ENCODE measurements at regions not wholly inside any gene's neighbourhood (a gene's known extent, or its start where the extent isn't known, plus 50 kb on each side); places are given as distances from the start of the nearest gene placed in this dataset.

- TF ChIP-seq, protein P1, sequence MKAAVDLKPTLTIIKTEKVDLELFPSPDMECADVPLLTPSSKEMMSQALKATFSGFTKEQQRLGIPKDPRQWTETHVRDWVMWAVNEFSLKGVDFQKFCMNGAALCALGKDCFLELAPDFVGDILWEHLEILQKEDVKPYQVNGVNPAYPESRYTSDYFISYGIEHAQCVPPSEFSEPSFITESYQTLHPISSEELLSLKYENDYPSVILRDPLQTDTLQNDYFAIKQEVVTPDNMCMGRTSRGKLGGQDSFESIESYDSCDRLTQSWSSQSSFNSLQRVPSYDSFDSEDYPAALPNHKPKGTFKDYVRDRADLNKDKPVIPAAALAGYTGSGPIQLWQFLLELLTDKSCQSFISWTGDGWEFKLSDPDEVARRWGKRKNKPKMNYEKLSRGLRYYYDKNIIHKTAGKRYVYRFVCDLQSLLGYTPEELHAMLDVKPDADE (IDR thresholded peaks at IDR 0.05): no peak
- TF ChIP-seq EZH2phosphoT487 (IDR thresholded peaks at IDR 0.05; ENCODE audit: unreplicated experiment) (no peak), CTCF (conservative IDR thresholded peaks at IDR 0.05; ENCODE audit: low read depth in 2 of 2) (no peak)
- no peak overlapping the region for H3K4me2 ChIP-seq
- H3K4me3 ChIP-seq: no peak overlapping the region
- peaks cover 4% of the 10 kb centered on the region; the same call in 2 of the 3 replicates for H3K4me1 Mint-ChIP-seq
- H3K4me1 ChIP-seq (ENCODE audit: insufficient read depth): no peaks in the 10 kb centered on the region
- H3K36me3 Mint-ChIP-seq (ENCODE audit: low read depth): no peaks in the 10 kb centered on the region
- peak overlapping the region; percentile 3; the same call in 1 of the 2 replicates for H2AFZ ChIP-seq
- H3K27me3 Mint-ChIP-seq (ENCODE audit: insufficient read depth, low read depth, poor library complexity): no peaks in the 10 kb centered on the region
- no peaks in the 10 kb centered on the region for H3K9me3 Mint-ChIP-seq
- H3K27ac ChIP-seq (ENCODE audit: low read depth): no peak overlapping the region
- no peak for DNase-seq (ENCODE audit: low spot score)
- no peaks in the 10 kb centered on the region for H3F3A ChIP-seq (replicated peaks; ENCODE audit: low read depth)
- no peaks in the 10 kb centered on the region for H3K79me2 ChIP-seq (replicated peaks; ENCODE audit: insufficient read depth)
- ATAC-seq: no peak
- no peak overlapping the region for H3K4me3 Mint-ChIP-seq
- no peaks in the 10 kb centered on the region for H3K9me2 ChIP-seq (ENCODE audit: insufficient read depth)
- no peaks in the 10 kb centered on the region for H3K36me3 ChIP-seq (ENCODE audit: insufficient read depth)
- H3K27ac Mint-ChIP-seq: no peak overlapping the region
- no peaks in the 10 kb centered on the region for H3K27me3 ChIP-seq (ENCODE audit: insufficient read depth)
- H4K20me1 ChIP-seq (replicated peaks; ENCODE audit: insufficient read depth): no peaks in the 10 kb centered on the region
These were observed 388.9 kb upstream of the KLF12 start for GRCh38 chr13:74523057-74523456.

- Mint-ChIP-seq H3K4me1 (no peaks in the 10 kb centered on the region), H3K27me3 (ENCODE audit: insufficient read depth, low read depth, poor library complexity) (peaks cover 1% of the 10 kb centered on the region), H3K9me3 (no peaks in the 10 kb centered on the region), H3K36me3 (ENCODE audit: low read depth) (no peaks in the 10 kb centered on the region), H3K4me3 (no peak overlapping the region), H3K27ac (peak overlapping the region; percentile 11; the same call in 1 of the 2 replicates)
- no peak for DNase-seq (ENCODE audit: low spot score)
- Histone ChIP-seq H3K9me2 (ENCODE audit: insufficient read depth) (no peaks in the 10 kb centered on the region), H4K20me1 (replicated peaks; ENCODE audit: insufficient read depth) (no peaks in the 10 kb centered on the region), H3K79me2 (replicated peaks; ENCODE audit: insufficient read depth) (no peaks in the 10 kb centered on the region), H3K27ac (ENCODE audit: low read depth) (no peak overlapping the region), H3K4me1 (ENCODE audit: insufficient read depth) (no peaks in the 10 kb centered on the region), H3K36me3 (ENCODE audit: insufficient read depth) (no peaks in the 10 kb centered on the region), H3F3A (replicated peaks; ENCODE audit: low read depth) (no peaks in the 10 kb centered on the region), H2AFZ (no peak overlapping the region), H3K4me2 (no peak overlapping the region), H3K27me3 (ENCODE audit: insufficient read depth) (no peaks in the 10 kb centered on the region), H3K4me3 (no peak overlapping the region)
- ATAC-seq: no peak
- TF ChIP-seq, protein P1 (IDR thresholded peaks at IDR 0.05): no peak
- TF ChIP-seq ZNF114 (CRISPR knock-in tag; IDR thresholded peaks at IDR 0.05): no peak
- no peak for TF ChIP-seq POLR2AphosphoS5 (IDR thresholded peaks at IDR 0.05; ENCODE audit: low read depth)
- no peak for TF ChIP-seq ZNF331 (CRISPR knock-in tag; IDR thresholded peaks at IDR 0.05; ENCODE audit: low read depth)
- TF ChIP-seq, protein P2, sequence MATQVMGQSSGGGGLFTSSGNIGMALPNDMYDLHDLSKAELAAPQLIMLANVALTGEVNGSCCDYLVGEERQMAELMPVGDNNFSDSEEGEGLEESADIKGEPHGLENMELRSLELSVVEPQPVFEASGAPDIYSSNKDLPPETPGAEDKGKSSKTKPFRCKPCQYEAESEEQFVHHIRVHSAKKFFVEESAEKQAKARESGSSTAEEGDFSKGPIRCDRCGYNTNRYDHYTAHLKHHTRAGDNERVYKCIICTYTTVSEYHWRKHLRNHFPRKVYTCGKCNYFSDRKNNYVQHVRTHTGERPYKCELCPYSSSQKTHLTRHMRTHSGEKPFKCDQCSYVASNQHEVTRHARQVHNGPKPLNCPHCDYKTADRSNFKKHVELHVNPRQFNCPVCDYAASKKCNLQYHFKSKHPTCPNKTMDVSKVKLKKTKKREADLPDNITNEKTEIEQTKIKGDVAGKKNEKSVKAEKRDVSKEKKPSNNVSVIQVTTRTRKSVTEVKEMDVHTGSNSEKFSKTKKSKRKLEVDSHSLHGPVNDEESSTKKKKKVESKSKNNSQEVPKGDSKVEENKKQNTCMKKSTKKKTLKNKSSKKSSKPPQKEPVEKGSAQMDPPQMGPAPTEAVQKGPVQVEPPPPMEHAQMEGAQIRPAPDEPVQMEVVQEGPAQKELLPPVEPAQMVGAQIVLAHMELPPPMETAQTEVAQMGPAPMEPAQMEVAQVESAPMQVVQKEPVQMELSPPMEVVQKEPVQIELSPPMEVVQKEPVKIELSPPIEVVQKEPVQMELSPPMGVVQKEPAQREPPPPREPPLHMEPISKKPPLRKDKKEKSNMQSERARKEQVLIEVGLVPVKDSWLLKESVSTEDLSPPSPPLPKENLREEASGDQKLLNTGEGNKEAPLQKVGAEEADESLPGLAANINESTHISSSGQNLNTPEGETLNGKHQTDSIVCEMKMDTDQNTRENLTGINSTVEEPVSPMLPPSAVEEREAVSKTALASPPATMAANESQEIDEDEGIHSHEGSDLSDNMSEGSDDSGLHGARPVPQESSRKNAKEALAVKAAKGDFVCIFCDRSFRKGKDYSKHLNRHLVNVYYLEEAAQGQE (IDR thresholded peaks at IDR 0.05; ENCODE audit: unreplicated experiment): no peak
- TF ChIP-seq NANOG (IDR thresholded peaks at IDR 0.05; ENCODE audit: borderline replicate concordance): no peak
- no peak for TF ChIP-seq JUNB (IDR thresholded peaks at IDR 0.05; ENCODE audit: unreplicated experiment)
- no peak for TF ChIP-seq CTCF (conservative IDR thresholded peaks at IDR 0.05; ENCODE audit: low read depth in 2 of 2)
These were observed 377.3 kb upstream of the KLF12 start for GRCh38 chr13:74511523-74511922.
